ENCODE measurements at regions not wholly inside any gene's neighbourhood (a gene's known extent, or its start where the extent isn't known, plus 50 kb on each side); places are given as distances from the start of the nearest gene placed in this dataset.
"Not testable (repeated sequence)": the region's sequence is repeated elsewhere in the genome, so short reads cannot be mapped to it uniquely, and the experiment has no call there.

- in situ Hi-C loops (cut with HindIII; ENCODE audit: low pct_unique_long_range_greater_than_20kb, low sequenced_read_pairs), result no loop called here
- TF ChIP-seq JUND (IDR thresholded peaks at IDR 0.05; ENCODE audit: low read depth), result no peak
- DNase-seq (ENCODE audit: low read depth in 1 of 2, low spot score in 1 of 2), result peak in 1 of 2 experiments; percentile 65
These were observed 119.7 kb upstream of the ZNF184 start for GRCh38 chr6:27592481-27593199.

DNA sequence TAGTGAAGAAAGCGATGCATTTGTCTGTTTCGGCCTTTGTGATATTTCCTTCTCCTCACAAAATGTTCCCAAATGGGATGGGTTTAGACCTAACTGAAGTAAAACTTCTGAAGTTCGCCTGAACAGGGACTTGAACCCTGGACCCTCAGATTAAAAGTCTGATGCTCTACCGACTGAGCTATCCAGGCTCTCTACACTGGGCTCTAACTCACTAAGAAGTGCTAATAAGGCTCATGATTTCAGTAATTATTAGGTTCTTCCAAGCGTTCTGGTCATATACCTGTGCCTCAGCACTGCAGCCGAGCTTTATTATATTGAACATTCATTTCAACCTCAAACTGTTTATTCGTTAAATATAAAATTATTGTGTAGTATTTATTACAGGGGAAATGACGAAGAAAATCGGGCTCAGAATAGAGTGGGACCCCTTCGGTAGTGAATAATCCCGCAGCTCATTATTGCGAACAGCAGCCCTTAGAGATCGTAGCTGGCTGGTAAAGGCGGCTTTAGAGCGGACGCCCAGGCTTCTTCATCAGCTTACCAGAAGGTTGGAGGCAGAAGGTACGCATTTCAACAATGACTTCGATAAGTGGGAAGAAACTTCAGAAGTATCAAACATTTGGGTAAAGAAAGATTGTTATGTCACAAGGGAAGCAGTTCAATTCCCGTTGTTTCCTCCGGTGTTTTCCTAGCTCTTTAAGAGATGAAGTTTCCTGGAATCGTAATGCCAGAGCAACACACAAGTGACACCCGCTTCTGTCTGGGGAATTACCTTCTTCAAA, 119.0 kb upstream of the ZNF184 start:
- DNase-seq (ENCODE audit: low read depth in 1 of 2, low spot score in 1 of 2), result no peak
- in situ Hi-C loops (cut with HindIII; ENCODE audit: low pct_unique_long_range_greater_than_20kb, low sequenced_read_pairs), result no loop called here
- TF ChIP-seq JUND (IDR thresholded peaks at IDR 0.05; ENCODE audit: low read depth), result no peak

- DNase-seq (ENCODE audit: low read depth in 1 of 2, low spot score in 1 of 2); in situ Hi-C loops (cut with HindIII; ENCODE audit: low pct_unique_long_range_greater_than_20kb, low sequenced_read_pairs): not testable (repeated sequence)
These were observed 112.4 kb upstream of the ZNF184 start for GRCh38 chr6:27585316-27585715.

GRCh38 chr6:27584326-27584725, 111.4 kb upstream of the ZNF184 start:
- TF ChIP-seq JUND (IDR thresholded peaks at IDR 0.05; ENCODE audit: low read depth), result no peak
- no peak for DNase-seq (ENCODE audit: low read depth in 1 of 2, low spot score in 1 of 2)
- in situ Hi-C loops (cut with HindIII; ENCODE audit: low pct_unique_long_range_greater_than_20kb, low sequenced_read_pairs), result no loop called here

DNA sequence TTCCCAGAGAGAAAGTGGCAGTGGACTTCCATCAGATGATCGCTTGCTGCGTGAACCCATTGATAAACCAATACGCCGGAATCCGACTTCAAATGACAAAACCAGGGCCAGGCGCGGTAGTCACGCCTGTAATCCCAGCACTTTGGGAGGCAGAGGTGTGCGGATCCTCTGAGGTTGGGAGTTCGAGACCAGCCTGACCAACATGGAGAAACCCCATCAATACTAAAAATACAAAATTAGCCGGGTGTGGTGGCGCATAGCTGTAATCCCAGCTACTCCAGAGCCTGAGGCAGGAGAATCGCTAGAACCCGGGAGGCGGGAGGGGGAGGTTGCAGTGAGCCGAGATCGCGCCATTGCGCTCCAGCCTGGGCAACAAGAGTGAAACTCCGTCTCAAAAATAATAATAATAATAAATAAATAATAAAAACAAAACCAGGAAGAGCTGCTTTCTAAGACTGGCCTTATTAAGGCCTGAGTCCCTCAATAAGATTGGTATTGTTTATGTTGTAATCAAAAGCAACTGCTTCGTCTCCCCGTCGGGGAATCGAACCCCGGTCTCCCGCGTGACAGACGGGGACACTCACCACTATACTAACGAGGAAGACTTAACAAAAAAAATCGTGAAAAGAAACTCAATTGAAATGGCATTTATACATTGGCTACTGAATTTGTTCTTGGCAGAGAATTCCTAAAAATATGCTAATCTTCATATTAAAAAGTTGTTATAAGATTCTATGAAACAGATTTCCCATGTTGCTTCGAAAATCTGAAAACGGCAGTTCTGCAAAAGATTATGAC, 110.2 kb upstream of the ZNF184 start:
- in situ Hi-C loops (cut with HindIII; ENCODE audit: low pct_unique_long_range_greater_than_20kb, low sequenced_read_pairs), result no loop called here
- TF ChIP-seq JUND (IDR thresholded peaks at IDR 0.05; ENCODE audit: low read depth), result no peak
- peak in 1 of 2 experiments; percentile 43 for DNase-seq (ENCODE audit: low read depth in 1 of 2, low spot score in 1 of 2)

GRCh38 chr6:27579973-27580372, 107.1 kb upstream of the ZNF184 start:
- in situ Hi-C loops (cut with HindIII; ENCODE audit: low pct_unique_long_range_greater_than_20kb, low sequenced_read_pairs), result no loop called here
- TF ChIP-seq JUND (IDR thresholded peaks at IDR 0.05; ENCODE audit: low read depth), result no peak
- no peak for DNase-seq (ENCODE audit: low read depth in 1 of 2, low spot score in 1 of 2)

- in situ Hi-C loops (cut with HindIII; ENCODE audit: low pct_unique_long_range_greater_than_20kb, low sequenced_read_pairs), result no loop called here
- DNase-seq (ENCODE audit: low read depth in 1 of 2, low spot score in 1 of 2), result no peak
- no peak for TF ChIP-seq JUND (IDR thresholded peaks at IDR 0.05; ENCODE audit: low read depth)
These were observed 105.0 kb upstream of the ZNF184 start for GRCh38 chr6:27577922-27578321.

GRCh38 chr6:27575594-27576361, 102.9 kb upstream of the ZNF184 start:
- no peak for TF ChIP-seq JUND (IDR thresholded peaks at IDR 0.05; ENCODE audit: low read depth)
- in situ Hi-C loops (cut with HindIII; ENCODE audit: low pct_unique_long_range_greater_than_20kb, low sequenced_read_pairs), result no loop called here
- DNase-seq (ENCODE audit: low read depth in 1 of 2, low spot score in 1 of 2), result no peak

DNA sequence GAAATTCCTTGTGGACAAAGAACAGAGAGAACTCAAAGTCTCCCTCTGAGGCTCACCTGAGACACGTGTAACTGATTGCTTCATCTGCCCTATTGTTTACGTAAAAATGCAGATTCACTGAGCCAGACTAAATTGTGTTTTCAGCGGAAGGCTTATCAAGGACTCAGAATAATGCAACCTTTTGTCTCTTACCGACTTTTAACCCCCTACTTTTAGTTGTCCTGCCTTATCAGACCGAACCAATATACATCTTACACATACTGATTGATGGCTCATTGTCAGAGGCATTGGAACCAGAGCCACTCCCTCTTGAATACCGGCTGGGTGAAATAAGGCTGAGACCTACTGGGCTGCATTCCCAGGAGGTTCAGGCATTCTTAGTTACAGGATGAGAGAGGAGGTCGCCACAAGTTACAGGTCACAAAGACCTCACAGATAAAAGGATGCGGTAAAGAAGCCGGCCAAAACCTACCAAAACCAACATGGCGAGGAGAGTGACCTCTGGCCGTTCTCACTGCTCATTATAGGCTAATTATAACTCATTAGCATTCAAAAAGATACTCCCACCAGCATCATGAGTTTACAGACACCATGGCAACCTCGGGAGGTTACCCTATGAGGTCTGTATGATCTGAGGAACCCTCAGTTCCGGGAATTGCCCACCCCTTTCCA, 95.5 kb upstream of the ZNF184 start:
- no peak for DNase-seq (ENCODE audit: low read depth in 1 of 2, low spot score in 1 of 2)
- in situ Hi-C loops (cut with HindIII; ENCODE audit: low pct_unique_long_range_greater_than_20kb, low sequenced_read_pairs), result no loop called here
- TF ChIP-seq JUND (IDR thresholded peaks at IDR 0.05; ENCODE audit: low read depth), result no peak

GRCh38 chr6:27565839-27566779, 93.2 kb upstream of the ZNF184 start:
- no peak for DNase-seq (ENCODE audit: low read depth in 1 of 2, low spot score in 1 of 2)
- no peak for TF ChIP-seq JUND (IDR thresholded peaks at IDR 0.05; ENCODE audit: low read depth)
- in situ Hi-C loops (cut with HindIII; ENCODE audit: low pct_unique_long_range_greater_than_20kb, low sequenced_read_pairs), result no loop called here

GRCh38 chr6:27562027-27562410, 89.1 kb upstream of the ZNF184 start:
- TF ChIP-seq JUND (IDR thresholded peaks at IDR 0.05; ENCODE audit: low read depth), result no peak
- in situ Hi-C loops (cut with HindIII; ENCODE audit: low pct_unique_long_range_greater_than_20kb, low sequenced_read_pairs), result no loop called here
- no peak for DNase-seq (ENCODE audit: low read depth in 1 of 2, low spot score in 1 of 2)
